EH (cell line): ENCODE measurements at regions not wholly inside any gene's neighbourhood (a gene's known extent, or its start where the extent isn't known, plus 50 kb on each side); places are given as distances from the start of the nearest gene placed in this dataset.

Source experiments
- DNase-seq: peaks from one replicate; pipeline ENCODE4 v3.0.0-alpha.2; 2015; ENCODE audit warnings: low read depth

GRCh38 chr4:147360301-147360700 lies 120.6 kb upstream of the EDNRA start:
- peak; percentile 92 for DNase-seq

GRCh38 chr4:147361726-147362125 lies 119.2 kb upstream of the EDNRA start:
- peak; percentile 95 for DNase-seq

- DNase-seq = peak; percentile 70
These were observed 118.0 kb upstream of the EDNRA start for GRCh38 chr4:147362938-147363337.

DNA sequence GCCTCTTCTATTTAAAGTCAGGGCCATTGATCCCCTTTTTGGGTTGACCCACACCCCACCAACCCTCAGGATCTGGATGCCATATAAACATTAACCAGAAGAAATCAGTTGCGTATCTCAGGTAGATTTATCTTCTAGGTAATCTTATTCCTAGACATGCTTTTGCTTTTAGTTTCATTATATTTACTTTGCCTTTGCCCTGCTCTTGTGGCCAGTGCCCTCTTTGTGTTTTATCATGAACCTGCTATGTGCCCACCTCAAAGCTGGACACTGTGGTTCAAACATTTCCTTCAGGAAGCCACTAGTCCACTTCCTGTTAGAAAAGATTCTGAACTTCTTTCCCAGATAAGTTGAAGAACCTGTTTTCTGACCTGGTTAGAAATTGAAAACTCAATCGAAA lies 117.4 kb upstream of the EDNRA start:
- no peak for DNase-seq

- no peak for DNase-seq
These were observed 115.5 kb upstream of the EDNRA start for GRCh38 chr4:147365396-147365795.

DNA sequence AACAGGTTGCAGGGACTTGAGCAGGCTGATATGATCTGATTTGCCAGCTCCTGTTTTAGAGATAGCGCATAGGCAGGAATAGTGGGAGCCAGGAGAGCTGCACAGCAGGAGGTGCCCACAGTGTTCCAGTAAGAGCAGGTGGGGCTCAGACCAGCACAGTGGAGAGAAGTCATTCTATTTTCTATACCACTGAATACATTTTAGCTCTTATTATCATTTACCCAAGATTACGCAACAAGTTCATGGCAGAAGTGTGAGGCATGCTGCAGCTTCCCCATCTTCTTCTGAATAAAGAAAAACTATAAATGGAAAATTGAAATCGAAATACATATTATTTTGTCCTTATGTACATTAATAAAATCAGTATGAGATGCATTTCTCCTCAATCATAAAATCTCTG lies 114.7 kb upstream of the EDNRA start:
- DNase-seq = no peak

DNA sequence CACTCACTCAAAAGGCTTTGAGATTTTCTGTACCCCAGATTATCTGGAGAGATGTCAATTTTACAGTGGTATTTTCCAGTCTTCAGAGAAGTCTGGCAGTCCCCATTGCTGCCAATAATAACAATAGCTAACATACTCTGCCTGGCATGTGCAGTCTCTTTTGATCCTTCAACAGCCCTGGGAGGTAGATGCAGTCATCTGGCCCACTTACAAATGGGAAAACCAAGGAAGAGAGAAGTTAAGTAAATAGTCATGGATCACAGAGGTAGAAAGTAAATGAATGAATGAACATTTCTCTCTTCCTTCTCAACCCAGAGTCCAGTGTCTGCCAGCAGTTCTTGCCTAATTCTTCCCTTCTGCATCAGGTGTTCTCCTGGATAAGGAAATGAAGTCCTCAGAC lies 113.0 kb upstream of the EDNRA start:
- no peak for DNase-seq

DNA sequence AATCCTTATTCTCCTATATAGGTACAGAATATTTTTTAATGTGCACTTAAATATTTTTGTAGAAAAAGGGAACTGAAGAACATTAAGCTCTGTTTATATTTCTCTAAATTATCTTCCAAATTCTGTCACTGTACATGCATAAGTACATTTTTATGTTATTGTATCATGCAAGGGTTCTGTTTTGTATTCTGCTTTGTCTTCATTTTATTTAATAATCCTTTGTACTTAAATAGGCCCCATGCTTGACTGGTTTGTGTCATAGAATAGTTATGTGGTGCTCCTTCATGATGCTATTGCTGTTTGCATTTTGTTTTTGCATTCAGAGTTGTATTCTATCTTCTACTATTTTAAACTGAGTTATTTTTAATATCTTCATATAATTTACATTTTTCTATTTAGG lies 111.9 kb upstream of the EDNRA start:
- DNase-seq = peak; percentile 52

DNA sequence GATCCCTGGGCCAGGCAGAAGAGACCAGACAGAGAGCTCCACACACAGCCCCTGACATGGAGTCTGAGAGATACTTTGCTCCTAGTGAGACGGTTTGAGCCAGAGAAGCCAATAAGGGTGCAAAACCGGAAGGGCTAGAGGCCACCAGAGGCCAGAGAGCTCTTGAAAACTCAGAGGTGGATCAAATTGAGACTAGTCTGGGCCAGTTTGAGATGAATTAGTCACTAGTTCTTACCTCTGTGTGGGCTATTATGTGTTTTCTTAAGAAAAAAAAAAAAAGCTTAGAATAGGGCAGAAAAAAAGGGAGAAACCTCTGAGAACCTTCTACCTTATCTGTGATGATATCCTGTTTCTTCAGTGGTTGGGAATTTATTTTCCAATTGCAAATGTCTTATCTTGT lies 110.4 kb upstream of the EDNRA start:
- DNase-seq = no peak

DNA sequence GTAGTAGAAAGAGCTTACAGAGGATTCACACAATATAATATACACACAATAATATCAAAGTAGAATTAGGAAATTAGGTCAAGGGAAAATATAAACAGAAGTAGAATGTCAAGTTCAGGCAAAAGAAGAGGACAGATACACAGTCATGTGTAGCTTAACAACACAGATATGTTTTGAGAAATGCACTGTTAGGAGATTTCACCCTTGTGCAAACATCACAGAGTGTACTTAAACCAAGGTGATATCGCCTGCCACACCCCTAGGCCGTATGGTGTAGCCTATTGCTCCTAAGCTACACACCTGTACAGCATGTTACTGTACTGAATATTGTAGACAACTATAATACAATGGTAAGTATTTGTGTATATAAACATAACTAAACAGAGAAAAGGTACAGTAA lies 110.0 kb upstream of the EDNRA start:
- no peak for DNase-seq

GRCh38 chr4:147371661-147372060 lies 109.2 kb upstream of the EDNRA start:
- peak; percentile 78 for DNase-seq

DNA sequence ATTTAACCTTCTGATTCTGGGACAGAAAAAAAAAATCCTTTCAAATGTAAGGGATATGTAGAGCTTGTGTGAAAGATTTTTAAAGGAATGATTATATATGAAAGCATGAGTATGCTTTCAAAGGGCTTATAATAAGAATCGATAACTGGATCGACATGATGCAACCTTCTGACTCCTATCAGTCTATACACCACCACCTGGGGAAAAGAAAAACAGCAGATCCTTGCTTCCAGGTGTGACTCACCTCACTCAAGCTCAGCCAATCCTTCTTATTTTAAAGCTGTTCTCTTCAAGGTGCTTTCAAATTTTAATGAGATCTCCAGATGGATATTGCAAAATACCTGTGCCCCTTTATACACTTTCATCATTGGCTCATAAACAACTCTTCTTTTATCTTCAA lies 102.1 kb upstream of the EDNRA start:
- no peak for DNase-seq

DNA sequence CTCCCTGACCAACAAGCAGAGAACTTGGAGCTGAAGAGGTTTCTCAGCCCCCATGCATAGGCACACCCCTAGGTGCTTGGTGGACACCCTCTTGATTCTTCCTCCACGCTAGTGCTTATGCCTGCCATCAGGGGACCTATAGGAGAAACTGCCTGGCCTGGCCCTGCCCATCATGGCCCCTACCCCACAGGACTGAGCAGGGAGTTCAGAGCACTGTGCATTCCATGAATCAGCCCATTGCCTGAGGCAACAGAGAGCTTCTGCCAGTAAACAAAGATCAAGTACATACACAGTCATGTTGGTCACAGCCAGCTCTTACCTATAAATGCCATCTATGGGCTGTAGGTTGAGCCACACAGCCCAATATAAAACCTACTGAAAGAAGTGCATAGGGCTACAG lies 99.1 kb upstream of the EDNRA start:
- DNase-seq = no peak

DNA sequence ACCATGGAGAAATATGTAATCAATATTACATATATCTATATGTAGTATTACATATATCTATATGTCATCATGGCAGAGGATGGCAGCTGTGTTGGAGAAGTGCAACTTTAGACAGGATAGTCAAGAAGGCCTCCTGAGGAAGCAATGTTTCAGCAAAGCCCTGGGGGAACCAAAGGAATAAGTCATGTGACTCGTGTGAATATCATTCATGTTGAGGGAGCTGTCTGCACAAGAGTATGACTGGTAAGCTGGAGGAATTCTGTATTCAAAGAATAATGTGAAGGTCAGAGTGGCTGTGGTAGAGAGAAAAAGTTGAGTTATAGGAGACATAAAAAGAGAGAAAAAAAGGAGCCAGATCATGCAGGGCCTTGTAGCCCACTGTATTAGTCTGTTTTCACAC lies 92.9 kb upstream of the EDNRA start:
- DNase-seq = peak; percentile 45

GRCh38 chr4:147396105-147396504 lies 84.8 kb upstream of the EDNRA start:
- DNase-seq = no peak

DNA sequence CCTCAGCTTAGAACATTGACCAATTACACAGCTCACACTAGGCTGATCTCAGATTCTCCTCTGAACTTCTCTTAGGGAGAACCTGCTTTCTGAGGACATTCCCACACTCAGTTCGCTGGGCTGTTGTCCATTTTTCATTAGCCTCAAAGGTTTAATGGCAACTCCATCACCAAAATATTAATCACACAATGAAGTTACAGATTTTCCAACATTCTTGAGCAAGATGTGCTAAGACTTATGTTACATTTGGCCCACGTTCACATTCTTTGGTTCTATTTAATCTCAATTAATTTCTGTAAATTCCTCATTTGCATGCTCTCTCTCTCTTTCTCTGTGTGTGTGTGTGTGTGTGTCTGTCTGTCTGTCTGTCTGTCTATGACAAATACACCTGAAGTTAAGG lies 82.3 kb upstream of the EDNRA start:
- peak; percentile 7 for DNase-seq

- no peak for DNase-seq
These were observed 80.2 kb upstream of the EDNRA start for GRCh38 chr4:147400721-147401120.

GRCh38 chr4:147401221-147401620 lies 79.7 kb upstream of the EDNRA start:
- no peak for DNase-seq

DNA sequence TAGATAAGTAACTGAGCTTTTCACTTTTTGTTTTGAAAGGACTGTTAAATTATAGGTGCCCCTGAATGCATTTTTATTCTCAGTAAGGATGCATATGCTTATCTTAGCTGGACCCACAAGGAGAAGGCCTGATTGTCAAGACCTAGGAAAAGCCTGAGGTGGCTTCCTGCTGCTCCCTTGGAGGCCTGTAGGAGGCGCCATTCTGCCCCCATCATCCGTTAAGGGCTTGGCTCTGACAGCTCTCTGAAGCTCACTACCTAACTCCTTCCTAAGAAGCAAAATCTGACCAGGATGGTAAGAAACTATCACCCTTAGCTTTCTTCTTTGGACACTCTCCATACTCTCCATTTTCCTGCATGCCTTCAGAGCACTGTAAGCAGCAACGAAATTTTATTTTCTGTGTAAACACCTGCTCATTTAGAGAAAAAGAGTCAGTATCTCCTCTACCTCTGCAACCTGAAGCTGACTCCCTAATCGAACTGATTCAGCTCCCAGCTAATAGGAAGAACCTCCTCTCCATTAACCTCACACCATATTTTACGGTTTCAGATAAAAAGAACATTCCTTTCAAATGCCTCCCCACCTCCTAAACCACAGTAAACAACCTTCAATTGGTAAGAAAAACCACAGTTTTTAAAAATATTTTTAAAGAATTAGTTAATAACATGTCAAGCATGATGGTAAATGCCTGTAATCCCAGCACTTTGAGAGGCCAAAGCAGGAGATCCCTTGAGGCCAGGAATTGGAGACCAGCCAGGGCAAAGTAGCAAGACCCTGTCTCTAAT lies 73.4 kb upstream of the EDNRA start:
- DNase-seq = peak; percentile 13

- no peak for DNase-seq
These were observed 72.7 kb upstream of the EDNRA start for GRCh38 chr4:147408189-147408588.

DNA sequence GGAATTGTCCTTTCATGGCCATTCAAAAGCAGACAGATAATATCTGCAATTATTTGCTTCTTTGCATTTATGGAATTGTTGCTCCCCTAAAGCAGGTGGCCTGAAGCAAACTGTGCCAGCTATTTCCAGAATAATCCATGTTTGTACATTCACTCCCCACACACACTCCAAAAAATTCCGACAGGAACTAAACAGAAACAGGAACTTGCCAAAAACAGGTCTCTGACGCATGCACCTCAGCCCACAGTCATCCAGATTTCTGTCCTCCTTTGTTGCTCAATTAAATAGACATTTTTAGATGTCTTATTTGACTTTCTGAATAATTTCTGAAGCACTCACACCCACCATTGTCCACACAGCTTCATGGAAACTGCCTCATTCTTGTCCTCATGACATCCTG lies 71.5 kb upstream of the EDNRA start:
- peak; percentile 6 for DNase-seq

DNA sequence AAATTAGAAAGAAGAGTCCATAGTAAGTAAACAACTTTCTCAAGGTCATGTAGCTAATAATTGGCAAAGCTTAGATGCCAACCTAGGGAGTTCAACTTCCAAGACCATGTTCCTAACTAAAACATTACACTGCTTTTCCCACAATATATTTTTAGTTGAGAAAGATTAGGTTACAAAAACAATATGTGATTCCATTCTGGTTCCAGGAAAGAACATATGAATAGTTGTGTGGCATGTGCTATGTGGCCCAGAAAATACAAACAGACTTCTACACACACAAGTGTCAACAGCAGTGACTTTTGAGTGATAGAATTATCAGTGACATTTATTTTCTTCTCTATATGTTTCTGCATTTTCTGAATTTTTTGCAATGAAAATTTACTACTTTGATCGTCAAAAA lies 62.7 kb upstream of the EDNRA start:
- DNase-seq = peak; percentile 9

DNA sequence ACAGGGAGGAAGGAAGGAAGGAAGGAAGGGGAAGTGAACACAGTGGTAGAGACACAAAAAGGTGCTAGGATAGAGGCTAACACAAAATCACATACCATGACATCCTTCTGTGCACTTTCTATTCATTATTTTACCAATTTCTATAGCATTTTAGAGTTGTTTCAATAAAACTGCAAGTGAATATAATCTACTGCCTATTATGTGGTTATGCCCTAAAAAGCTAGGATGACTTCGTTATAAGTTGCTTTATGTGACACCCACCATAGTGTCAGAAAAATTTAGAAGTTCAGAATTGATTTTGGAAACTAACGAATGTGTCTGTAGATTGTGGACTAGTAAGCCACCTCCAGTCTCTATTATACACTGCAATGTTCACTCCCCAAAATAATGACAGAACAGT lies 59.4 kb upstream of the EDNRA start:
- no peak for DNase-seq

DNA sequence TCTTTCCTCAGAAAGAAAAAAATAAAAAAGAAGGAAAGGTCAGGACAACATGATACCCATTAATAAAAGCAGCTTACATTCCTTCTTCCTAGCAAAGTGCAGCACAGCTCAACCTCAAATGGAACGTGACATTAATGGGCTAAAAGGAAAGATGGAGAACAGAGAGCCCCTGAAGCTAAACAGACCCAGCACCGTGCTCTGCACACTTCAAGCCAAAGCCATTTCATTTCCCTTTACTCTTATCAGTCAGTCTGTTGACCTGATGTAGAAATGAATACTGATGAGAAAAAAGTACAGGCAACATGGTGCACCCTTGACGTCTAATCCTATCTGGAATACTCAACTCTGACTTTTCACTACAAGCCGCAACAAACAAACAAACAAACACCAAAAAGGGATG lies 57.7 kb upstream of the EDNRA start:
- DNase-seq = peak; percentile 12
